ENCODE measurements at regions not wholly inside any gene's neighbourhood (a gene's known extent, or its start where the extent isn't known, plus 50 kb on each side); places are given as distances from the start of the nearest gene placed in this dataset.

GRCh38 chr3:76044601-76045600, 259.6 kb upstream of the ZNF717 start:
- intact Hi-C loops (cut with micrococcal nuclease), result no loop called here
- H3K27ac Mint-ChIP-seq, result no peak overlapping the region
- ATAC-seq (ENCODE audit: low read depth) (no peak), DNase-seq (no peak)
- no peak for TF ChIP-seq CTCF (IDR thresholded peaks at IDR 0.05)
- H3K36me3 Mint-ChIP-seq (ENCODE audit: low read depth), result no peaks in the 10 kb centered on the region
- no peaks in the 10 kb centered on the region for H3K27me3 Mint-ChIP-seq
- no peak overlapping the region for H3K4me3 Mint-ChIP-seq
- CTCF ChIA-PET, result no interaction called here
- peaks cover 2% of the 10 kb centered on the region for H3K9me3 Mint-ChIP-seq
- POLR2A ChIA-PET, result no interaction called here
- H3K4me1 Mint-ChIP-seq, result no peaks in the 10 kb centered on the region

- Mint-ChIP-seq H3K27me3 (no peaks in the 10 kb centered on the region), H3K27ac (no peak overlapping the region), H3K4me3 (no peak overlapping the region), H3K9me3 (no peaks in the 10 kb centered on the region), H3K36me3 (ENCODE audit: low read depth) (no peaks in the 10 kb centered on the region), H3K4me1 (no peaks in the 10 kb centered on the region)
- intact Hi-C loops (cut with micrococcal nuclease), result no loop called here
- ATAC-seq (ENCODE audit: low read depth), result no peak
- ChIA-PET CTCF (no interaction called here), POLR2A (no interaction called here)
- no peak for DNase-seq
- TF ChIP-seq CTCF (IDR thresholded peaks at IDR 0.05), result no peak
These were observed 262.0 kb upstream of the ZNF717 start for GRCh38 chr3:76047368-76047767.

DNA sequence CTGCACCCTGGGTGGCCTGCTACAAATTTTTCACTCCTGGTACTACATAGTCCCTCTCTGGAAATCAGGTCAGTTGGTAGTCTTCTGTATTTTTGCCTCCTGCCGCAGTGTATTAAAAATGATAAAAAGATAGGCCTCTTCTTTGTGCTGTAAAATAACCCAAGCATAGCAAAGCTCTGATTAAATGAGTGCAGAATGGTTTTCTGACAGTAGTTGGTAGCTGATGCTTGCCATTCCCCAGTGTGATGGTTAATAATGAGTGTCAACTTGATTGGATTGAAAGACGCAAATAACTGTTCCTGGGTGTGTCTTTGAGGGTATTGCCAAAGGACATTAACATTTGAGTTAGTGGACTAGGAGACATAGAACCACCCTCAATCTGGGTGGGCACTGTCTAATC, 264.4 kb upstream of the ZNF717 start:
- ChIA-PET CTCF (no interaction called here), POLR2A (no interaction called here)
- Mint-ChIP-seq H3K27me3 (no peaks in the 10 kb centered on the region), H3K36me3 (ENCODE audit: low read depth) (no peaks in the 10 kb centered on the region), H3K4me3 (no peak overlapping the region), H3K4me1 (no peaks in the 10 kb centered on the region), H3K9me3 (peaks cover under 1% of the 10 kb centered on the region), H3K27ac (no peak overlapping the region)
- ATAC-seq (ENCODE audit: low read depth), result no peak
- no peak for DNase-seq
- TF ChIP-seq CTCF (IDR thresholded peaks at IDR 0.05), result no peak
- intact Hi-C loops (cut with micrococcal nuclease), result no loop called here

GRCh38 chr3:76051145-76051544, 265.8 kb upstream of the ZNF717 start:
- POLR2A ChIA-PET, result no interaction called here
- no peaks in the 10 kb centered on the region for H3K36me3 Mint-ChIP-seq (ENCODE audit: low read depth)
- peaks cover 2% of the 10 kb centered on the region for H3K9me3 Mint-ChIP-seq
- CTCF ChIA-PET, result no interaction called here
- no peaks in the 10 kb centered on the region for H3K27me3 Mint-ChIP-seq
- DNase-seq (no peak), ATAC-seq (ENCODE audit: low read depth) (no peak)
- H3K4me3 Mint-ChIP-seq, result no peak overlapping the region
- H3K4me1 Mint-ChIP-seq, result no peaks in the 10 kb centered on the region
- TF ChIP-seq CTCF (IDR thresholded peaks at IDR 0.05), result no peak
- intact Hi-C loops (cut with micrococcal nuclease), result no loop called here
- H3K27ac Mint-ChIP-seq, result no peak overlapping the region

DNA sequence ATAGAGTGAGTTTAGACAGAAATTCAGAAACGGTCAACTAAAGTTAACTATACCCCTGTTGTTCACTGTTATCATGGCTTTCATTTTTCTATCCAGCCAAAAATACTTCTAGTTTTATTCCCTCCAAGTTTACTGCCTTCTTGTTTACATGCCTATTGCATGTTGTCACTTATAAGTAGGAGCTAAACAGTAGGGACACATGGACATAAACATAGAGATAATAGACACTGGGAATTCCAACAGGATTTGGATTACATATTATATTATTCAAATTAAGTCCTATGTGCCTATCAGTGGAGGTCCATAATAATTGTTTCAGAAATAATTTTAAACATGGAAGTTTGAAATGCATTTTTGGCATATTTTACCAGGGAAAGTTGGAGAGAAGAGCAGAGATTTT, 269.1 kb upstream of the ZNF717 start:
- CTCF ChIA-PET, result no interaction called here
- no peaks in the 10 kb centered on the region for H3K4me1 Mint-ChIP-seq
- no peak for TF ChIP-seq CTCF (IDR thresholded peaks at IDR 0.05)
- ATAC-seq (ENCODE audit: low read depth) (no peak), DNase-seq (no peak)
- no peak overlapping the region for H3K4me3 Mint-ChIP-seq
- peaks cover 4% of the 10 kb centered on the region for H3K9me3 Mint-ChIP-seq
- intact Hi-C loops (cut with micrococcal nuclease), result no loop called here
- no peaks in the 10 kb centered on the region for H3K36me3 Mint-ChIP-seq (ENCODE audit: low read depth)
- POLR2A ChIA-PET, result no interaction called here
- no peaks in the 10 kb centered on the region for H3K27me3 Mint-ChIP-seq
- H3K27ac Mint-ChIP-seq, result no peak overlapping the region
